AG04449 (cell line): ENCODE measurements at regions not wholly inside any gene's neighbourhood (a gene's known extent, or its start where the extent isn't known, plus 50 kb on each side); places are given as distances from the start of the nearest gene placed in this dataset.
A peak's percentile ranks its signal among the peaks of the same experiment; 100 is the strongest.

ENCODE experiments used
- CTCF ChIA-PET: fragments of 350-600 bp; formaldehyde crosslinking; extraction: SDS; loops from one replicate; lab custom pipeline; 2021; ENCODE audit warnings: antibody characterized with exemption; lab: Yijun Ruan, JAX
- POLR2A ChIA-PET: fragments of 400-600, 350-600 bp; formaldehyde crosslinking; extraction: SDS; loops from one replicate; lab custom pipeline; 2020; ENCODE audit warnings: antibody characterized with exemption, inconsistent platforms; lab: Yijun Ruan, JAX
- DNase-seq: peaks from one replicate; pipeline ENCODE4 v3.0.0-alpha.2; 2010; ENCODE audit warnings: low read depth, low spot score
- H3K4me3 ChIP-seq: 2 replicates; pipeline ENCODE4 v1.5.1; 2011; ENCODE audit warnings: low read depth, mild to moderate bottlenecking, control low read depth, low read length
- CTCF ChIP-seq: IDR thresholded peaks from one replicate; pipeline ENCODE4 v1.5.1; 2011; ENCODE audit warnings: mild to moderate bottlenecking, moderate library complexity, low read length, control low read depth, inconsistent platforms; ENCODE audit not compliant: insufficient read depth; ENCODE audit errors: missing control alignments

- ChIA-PET CTCF (no interaction called here), POLR2A (no interaction called here)
- TF ChIP-seq CTCF = no peak
- no peak for DNase-seq
- H3K4me3 ChIP-seq = no peak overlapping the region
Observed at GRCh38 chr16:64841482-64841881, 280.4 kb downstream of the CDH11 start.

- no peak for TF ChIP-seq CTCF
- H3K4me3 ChIP-seq = no peak overlapping the region
- DNase-seq = no peak
- ChIA-PET POLR2A (no interaction called here), CTCF (no interaction called here)
Observed at GRCh38 chr16:64841071-64841470, 280.8 kb downstream of the CDH11 start.

GRCh38 chr16:64830653-64831052, 291.2 kb downstream of the CDH11 start:
- H3K4me3 ChIP-seq = no peak overlapping the region
- ChIA-PET POLR2A (no interaction called here), CTCF (no interaction called here)
- peak; percentile 36 for DNase-seq
- TF ChIP-seq CTCF = no peak

- POLR2A ChIA-PET = no interaction called here
- CTCF ChIA-PET = no interaction called here
- no peak for TF ChIP-seq CTCF
- no peak for DNase-seq
- H3K4me3 ChIP-seq = no peak overlapping the region
Observed at GRCh38 chr16:64829678-64830077, 292.2 kb downstream of the CDH11 start.

GRCh38 chr16:64826374-64826773, 295.5 kb downstream of the CDH11 start:
- H3K4me3 ChIP-seq = no peak overlapping the region
- no peak for TF ChIP-seq CTCF
- peak; percentile 55 for DNase-seq
- ChIA-PET CTCF (no interaction called here), POLR2A (no interaction called here)

GRCh38 chr16:64823481-64824075, 298.3 kb downstream of the CDH11 start:
- no peak for DNase-seq
- CTCF ChIA-PET = no interaction called here
- no peak for TF ChIP-seq CTCF
- H3K4me3 ChIP-seq = no peak overlapping the region
- POLR2A ChIA-PET = no interaction called here
